CD4-positive, alpha-beta T cell (primary cell): ENCODE measurements at regions not wholly inside any gene's neighbourhood (a gene's known extent, or its start where the extent isn't known, plus 50 kb on each side); places are given as distances from the start of the nearest gene placed in this dataset.

ENCODE experiments used
- ATAC-seq: fragments of 200-7000 bp; cut with Tn5 transposase; one replicate; pipeline ENCODE4 v1.10.0; 2022; ENCODE audit warnings: mild to moderate bottlenecking; ENCODE audit not compliant: poor library complexity
- CTCF ChIA-PET: fragments of 350-600 bp; sonication (Branson Sonifier 250); formaldehyde crosslinking; loops from one replicate; lab custom pipeline; 2021; ENCODE audit warnings: antibody characterized with exemption, inconsistent platforms; lab: Charles Lee
- POLR2A ChIA-PET: fragments of 350-600 bp; sonication (Branson Sonifier 250); formaldehyde crosslinking; loops from one replicate; lab custom pipeline; 2021; ENCODE audit warnings: antibody characterized with exemption, inconsistent platforms; lab: Charles Lee
- DNase-seq, 14 experiments: peaks; one replicate each; pipeline ENCODE4 v3.0.0-alpha.2; 2013 to 2020; ENCODE audit warnings: mixed read lengths in 2 of 14
- H3K27ac ChIP-seq, 2 donors: one replicate each; pipeline versions ENCODE4 v1.5.1 to v1.7.0; 2013; ENCODE audit warnings: low read length in 2 of 2, low read depth in 1 of 2, mild to moderate bottlenecking in 1 of 2
- H3K27me3 ChIP-seq, 2 experiments: 1 replicate in 1 of 2; 2 replicates in 1 of 2; pipeline versions ENCODE4 v1.6.1 to v1.7.0; 2013; ENCODE audit warnings: low read length in 2 of 2, control low read depth in 1 of 2, mild to moderate bottlenecking in 1 of 2, moderate library complexity in 1 of 2; ENCODE audit not compliant: insufficient read depth in 2 of 2, control insufficient read depth in 1 of 2
- H3K36me3 ChIP-seq: one replicate; pipeline ENCODE4 v1.6.1; 2013; ENCODE audit warnings: low read length, control low read depth; ENCODE audit not compliant: insufficient read depth
- H3K4me1 ChIP-seq: one replicate; pipeline ENCODE4 v1.6.1; 2013; ENCODE audit warnings: low read length, control low read depth; ENCODE audit not compliant: insufficient read depth
- H3K4me3 ChIP-seq: one replicate; pipeline ENCODE4 v1.5.1; 2013; ENCODE audit warnings: mild to moderate bottlenecking, low read length, moderate library complexity
- H3K9me3 ChIP-seq, 2 experiments: 1 replicate in 1 of 2; 2 replicates in 1 of 2; pipeline versions ENCODE4 v1.6.1 to v1.7.0; 2013; ENCODE audit warnings: low read length in 2 of 2, mild to moderate bottlenecking in 2 of 2, control low read depth in 1 of 2, moderate library complexity in 1 of 2; ENCODE audit not compliant: control insufficient read depth in 1 of 2, insufficient read depth in 1 of 2
- H3K27ac Mint-ChIP-seq: one replicate; pipeline ENCODE4 v1.8.0; 2020; ENCODE audit warnings: mixed read lengths
- H3K27me3 Mint-ChIP-seq: one replicate; pipeline ENCODE4 v1.8.0; 2021; ENCODE audit warnings: mixed read lengths
- H3K36me3 Mint-ChIP-seq: one replicate; pipeline ENCODE4 v1.8.0; 2021; ENCODE audit warnings: low read depth, mixed read lengths
- H3K4me1 Mint-ChIP-seq: one replicate; pipeline ENCODE4 v1.8.0; 2021; ENCODE audit warnings: low read depth, mixed read lengths
- H3K4me3 Mint-ChIP-seq: one replicate; pipeline ENCODE4 v1.8.0; 2020; ENCODE audit warnings: mild to moderate bottlenecking, mixed read lengths
- H3K9me3 Mint-ChIP-seq: one replicate; pipeline ENCODE4 v1.8.0; 2020; ENCODE audit warnings: mixed read lengths
- intact Hi-C, 2 experiments: fragments of 100-400 bp; cut with DNase I in 1 of 2; cut with micrococcal nuclease in 1 of 2; formaldehyde crosslinking; loops; one replicate each; pipeline versions ENCODE4 v1.15.1 to v1.9.0; 2023 to 2025; cut with DNase I, micrococcal nuclease
- TF ChIP-seq, protein P1 (sequence below): fragments of 200-600 bp; IDR thresholded peaks from one replicate; pipeline ENCODE4 v1.8.0; 2022; ENCODE audit warnings: antibody characterized with exemption, mild to moderate bottlenecking

DNA sequence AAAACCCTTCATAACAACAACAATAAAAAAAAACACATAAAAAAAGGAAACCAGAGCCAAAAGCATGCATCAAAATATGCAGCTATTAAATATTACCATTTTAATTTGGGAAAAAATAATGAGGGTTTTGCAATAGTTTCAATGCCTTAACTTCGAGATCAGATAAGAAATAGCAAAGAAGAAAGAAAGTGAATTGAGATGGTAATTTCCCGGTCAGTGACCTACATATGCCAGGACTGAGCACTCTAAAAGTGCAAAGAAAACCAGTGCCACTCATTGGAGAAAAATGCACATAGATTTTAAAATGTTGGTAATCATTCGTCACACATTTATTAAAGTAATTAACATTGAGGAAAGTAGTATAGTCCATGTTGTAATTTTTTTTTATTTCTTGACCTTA is 944.2 kb downstream of the EFNB2 start:
- ChIA-PET CTCF (no interaction called here), POLR2A (no interaction called here)
- H3K4me1 Mint-ChIP-seq = no peaks in the 10 kb centered on the region
- H3K27ac Mint-ChIP-seq = no peak overlapping the region
- H3K4me1 ChIP-seq = no peaks in the 10 kb centered on the region
- no peak overlapping the region for H3K27ac ChIP-seq
- no peak overlapping the region for H3K4me3 ChIP-seq
- H3K9me3 ChIP-seq = no peaks in the 10 kb centered on the region
- no peaks in the 10 kb centered on the region for H3K36me3 Mint-ChIP-seq
- DNase-seq (no peak), ATAC-seq (no peak)
- H3K27me3 ChIP-seq = no peaks in the 10 kb centered on the region
- TF ChIP-seq, protein P1, sequence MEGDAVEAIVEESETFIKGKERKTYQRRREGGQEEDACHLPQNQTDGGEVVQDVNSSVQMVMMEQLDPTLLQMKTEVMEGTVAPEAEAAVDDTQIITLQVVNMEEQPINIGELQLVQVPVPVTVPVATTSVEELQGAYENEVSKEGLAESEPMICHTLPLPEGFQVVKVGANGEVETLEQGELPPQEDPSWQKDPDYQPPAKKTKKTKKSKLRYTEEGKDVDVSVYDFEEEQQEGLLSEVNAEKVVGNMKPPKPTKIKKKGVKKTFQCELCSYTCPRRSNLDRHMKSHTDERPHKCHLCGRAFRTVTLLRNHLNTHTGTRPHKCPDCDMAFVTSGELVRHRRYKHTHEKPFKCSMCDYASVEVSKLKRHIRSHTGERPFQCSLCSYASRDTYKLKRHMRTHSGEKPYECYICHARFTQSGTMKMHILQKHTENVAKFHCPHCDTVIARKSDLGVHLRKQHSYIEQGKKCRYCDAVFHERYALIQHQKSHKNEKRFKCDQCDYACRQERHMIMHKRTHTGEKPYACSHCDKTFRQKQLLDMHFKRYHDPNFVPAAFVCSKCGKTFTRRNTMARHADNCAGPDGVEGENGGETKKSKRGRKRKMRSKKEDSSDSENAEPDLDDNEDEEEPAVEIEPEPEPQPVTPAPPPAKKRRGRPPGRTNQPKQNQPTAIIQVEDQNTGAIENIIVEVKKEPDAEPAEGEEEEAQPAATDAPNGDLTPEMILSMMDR = no peak
- no peaks in the 10 kb centered on the region for H3K36me3 ChIP-seq
- no peaks in the 10 kb centered on the region for H3K9me3 Mint-ChIP-seq
- H3K27me3 Mint-ChIP-seq = no peaks in the 10 kb centered on the region
- H3K4me3 Mint-ChIP-seq = no peak overlapping the region
- intact Hi-C loops = no loop called here

DNA sequence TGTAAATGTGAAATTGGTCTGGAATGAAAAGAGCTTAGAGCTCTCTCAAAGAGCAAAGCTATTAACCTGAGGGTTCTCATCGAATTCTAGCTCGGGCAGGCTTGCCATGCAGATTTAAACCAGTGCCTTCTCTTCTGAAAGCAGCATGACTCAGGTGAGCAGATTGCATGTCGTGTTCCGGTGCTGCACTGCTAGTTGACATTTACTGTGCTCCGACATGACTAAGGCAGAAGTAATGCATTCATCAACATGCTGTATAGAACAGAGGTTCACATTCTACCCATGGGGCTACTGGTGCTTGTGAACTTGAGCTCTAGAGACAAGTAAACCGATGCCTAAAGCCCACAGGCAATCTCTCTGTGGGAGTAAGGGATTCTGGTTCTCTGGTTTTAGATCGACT is 947.7 kb downstream of the EFNB2 start:
- Mint-ChIP-seq H3K36me3 (no peaks in the 10 kb centered on the region), H3K27me3 (no peaks in the 10 kb centered on the region), H3K27ac (no peak overlapping the region), H3K9me3 (no peaks in the 10 kb centered on the region), H3K4me1 (no peaks in the 10 kb centered on the region), H3K4me3 (no peak overlapping the region)
- POLR2A ChIA-PET = no interaction called here
- Histone ChIP-seq H3K4me3 (no peak overlapping the region), H3K36me3 (no peaks in the 10 kb centered on the region), H3K4me1 (no peaks in the 10 kb centered on the region), H3K27me3 (no peaks in the 10 kb centered on the region), H3K9me3 (peaks cover 0 to 7% of the 10 kb centered on the region in 2 experiments), H3K27ac (no peak overlapping the region)
- no peak for ATAC-seq
- CTCF ChIA-PET = no interaction called here
- TF ChIP-seq, protein P1 = no peak
- intact Hi-C loops = no loop called here
- no peak for DNase-seq

DNA sequence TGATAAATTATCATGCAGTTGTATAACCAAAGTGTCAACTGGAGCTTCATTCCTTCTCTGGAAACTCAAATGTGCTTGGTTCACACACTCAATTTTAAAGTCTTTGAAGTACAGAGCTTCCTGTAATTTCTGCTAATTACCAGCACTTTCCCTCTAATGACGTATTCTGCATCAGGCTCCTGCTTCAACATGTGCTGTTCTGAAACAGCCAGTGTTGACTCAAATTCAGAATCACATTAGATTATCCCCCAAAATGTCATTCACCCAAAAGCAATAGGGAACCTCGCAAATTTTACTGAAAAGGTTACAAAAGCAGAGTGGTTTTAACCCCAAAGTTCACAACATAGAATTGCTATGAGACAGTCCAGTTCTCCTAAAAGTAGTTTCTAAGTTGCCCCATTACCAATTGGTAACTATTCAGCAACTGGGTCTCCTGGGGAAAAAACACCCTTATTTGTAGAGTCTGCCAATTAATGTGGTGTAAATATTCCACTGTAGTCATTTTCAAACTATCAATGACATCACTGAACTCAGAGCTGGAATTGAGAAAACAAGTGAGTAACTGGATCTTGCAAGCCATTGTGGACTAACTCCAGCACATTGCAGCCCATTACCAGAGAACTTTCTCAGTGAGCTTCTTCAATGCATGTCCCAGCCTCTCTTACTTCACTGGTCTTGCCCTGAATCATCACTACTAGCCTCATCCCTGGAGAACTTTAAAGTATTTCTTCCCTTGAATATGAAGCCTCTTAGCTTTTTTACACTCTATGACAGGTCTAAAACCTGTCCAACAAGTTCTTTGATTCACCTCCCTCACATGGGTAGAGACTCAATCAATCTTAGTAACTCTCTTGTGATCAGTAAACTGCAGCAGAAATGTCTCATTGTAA is 955.4 kb downstream of the EFNB2 start:
- no peak overlapping the region for H3K27ac ChIP-seq
- H3K4me3 Mint-ChIP-seq = no peak overlapping the region
- no peaks in the 10 kb centered on the region for H3K4me1 ChIP-seq
- TF ChIP-seq, protein P1 = no peak
- H3K9me3 Mint-ChIP-seq = peaks cover 2% of the 10 kb centered on the region
- DNase-seq = no peak
- CTCF ChIA-PET = no interaction called here
- H3K36me3 Mint-ChIP-seq = no peaks in the 10 kb centered on the region
- no peaks in the 10 kb centered on the region for H3K4me1 Mint-ChIP-seq
- POLR2A ChIA-PET = no interaction called here
- intact Hi-C loops = no loop called here
- H3K9me3 ChIP-seq = peaks cover 0 to 11% of the 10 kb centered on the region in 2 experiments
- H3K27ac Mint-ChIP-seq = no peak overlapping the region
- no peaks in the 10 kb centered on the region for H3K36me3 ChIP-seq
- no peaks in the 10 kb centered on the region for H3K27me3 Mint-ChIP-seq
- no peaks in the 10 kb centered on the region for H3K27me3 ChIP-seq
- ATAC-seq = no peak
- H3K4me3 ChIP-seq = no peak overlapping the region
